ENCODE measurements at regions not wholly inside any gene's neighbourhood (a gene's known extent, or its start where the extent isn't known, plus 50 kb on each side); places are given as distances from the start of the nearest gene placed in this dataset.

- Histone ChIP-seq H4K8ac (ENCODE audit: extremely low read depth, insufficient read depth, low read length) (no peak overlapping the region), H3K4me3 (ENCODE audit: extremely low read depth in 1 of 4, insufficient read depth in 2 of 4, low read depth in 3 of 4, low read length in 4 of 4) (no peak overlapping the region), H3K18ac (ENCODE audit: extremely low read depth, low read length) (no peak overlapping the region), H2BK15ac (ENCODE audit: low read length) (no peak overlapping the region), H3K4me1 (replicated peaks in 1 of 4; ENCODE audit: control insufficient read depth in 3 of 4, insufficient read depth in 4 of 4, low read length in 3 of 4) (peaks cover 0 to 4% (median under 1%) of the 10 kb centered on the region in 4 experiments; a peak in 3 of 7 replicates), H3K9me3 (ENCODE audit: insufficient read depth in 2 of 2, low read depth in 1 of 2, low read length in 1 of 2) (no peaks in the 10 kb centered on the region; a peak in 1 of 4 replicates), H3K36me3 (ENCODE audit: control insufficient read depth in 2 of 4, insufficient read depth in 4 of 4, low read length in 3 of 4) (no peaks in the 10 kb centered on the region), H3K79me1 (ENCODE audit: low read depth, low read length) (no peaks in the 10 kb centered on the region), H3K56ac (replicated peaks; ENCODE audit: insufficient read length, low read depth, low read length) (no peak overlapping the region), H3K23ac (ENCODE audit: insufficient read length) (no peak overlapping the region), H4K20me1 (replicated peaks in 1 of 2; ENCODE audit: control insufficient read depth in 1 of 2, insufficient read depth in 2 of 2, low read length in 2 of 2) (no peaks in the 10 kb centered on the region), H2BK12ac (ENCODE audit: low read depth, low read length) (no peak overlapping the region), H3K79me2 (ENCODE audit: control insufficient read depth in 1 of 2, insufficient read depth in 2 of 2, low read length in 2 of 2) (no peaks in the 10 kb centered on the region), H3K27ac (ENCODE audit: low read depth, low read length) (no peak overlapping the region), H3K23me2 (ENCODE audit: low read depth, low read length) (no peaks in the 10 kb centered on the region; the same call in 1 of the 2 replicates), H3K14ac (ENCODE audit: insufficient read length) (no peak overlapping the region), H4K5ac (ENCODE audit: insufficient read length, low read depth, low read length) (no peak overlapping the region), H3K4me2 (ENCODE audit: insufficient read depth in 1 of 2, low read depth in 2 of 2, low read length in 2 of 2) (0 out of 4 replicates have a peak overlapping the region, but pooled peaks of 1 of the 2 experiments have one; percentile 16), H3K9ac (replicated peaks in 1 of 4; ENCODE audit: extremely low read depth in 1 of 4, low read depth in 3 of 4, low read length in 3 of 4) (no peak overlapping the region), H2BK20ac (ENCODE audit: low read length) (no peak overlapping the region), H2BK5ac (ENCODE audit: low read depth, low read length) (no peak overlapping the region), H2AFZ (ENCODE audit: low read length) (no peak overlapping the region), H2AK5ac (ENCODE audit: low read depth, low read length) (no peak overlapping the region), H3K4ac (replicated peaks; ENCODE audit: insufficient read length, low read depth, low read length) (no peak overlapping the region), H2BK120ac (replicated peaks; ENCODE audit: low read depth, low read length) (no peak overlapping the region), H3K27me3 (replicated peaks in 1 of 4; ENCODE audit: control insufficient read depth in 3 of 4, extremely low read depth in 1 of 4, insufficient read depth in 3 of 4, low read length in 3 of 4) (no peaks in the 10 kb centered on the region), H4K91ac (replicated peaks; ENCODE audit: insufficient read length, low read length) (no peak overlapping the region)
- ChIA-PET POLR2A (ENCODE audit: partially characterized antibody) (no interaction called here), CTCF (ENCODE audit: partially characterized antibody) (interaction anchor here (0.6 to 1.0 kb wide), 2 partner anchors 11 to 37 kb away, joined by 3 to 4 read pairs; no protein-coding TSS in a partner anchor)
- peak; percentile 67 for TF ChIP-seq SRF (IDR thresholded peaks at IDR 0.05; ENCODE audit: low read depth, low read length)
- no peak for TF ChIP-seq BACH1 (IDR thresholded peaks at IDR 0.05; ENCODE audit: low read length)
- peak; percentile 58 for FAIRE-seq
- peak in 1 of 2 experiments; percentile 15 for DNase-seq (ENCODE audit: low read depth in 1 of 2, low spot score in 2 of 2)
Measured at GRCh38 chr5:57816108-57816507, 333.5 kb upstream of the ACTBL2 start.

Measured in H1 (cell line).